ENCODE measurements at regions not wholly inside any gene's neighbourhood (a gene's known extent, or its start where the extent isn't known, plus 50 kb on each side); places are given as distances from the start of the nearest gene placed in this dataset.

DNA sequence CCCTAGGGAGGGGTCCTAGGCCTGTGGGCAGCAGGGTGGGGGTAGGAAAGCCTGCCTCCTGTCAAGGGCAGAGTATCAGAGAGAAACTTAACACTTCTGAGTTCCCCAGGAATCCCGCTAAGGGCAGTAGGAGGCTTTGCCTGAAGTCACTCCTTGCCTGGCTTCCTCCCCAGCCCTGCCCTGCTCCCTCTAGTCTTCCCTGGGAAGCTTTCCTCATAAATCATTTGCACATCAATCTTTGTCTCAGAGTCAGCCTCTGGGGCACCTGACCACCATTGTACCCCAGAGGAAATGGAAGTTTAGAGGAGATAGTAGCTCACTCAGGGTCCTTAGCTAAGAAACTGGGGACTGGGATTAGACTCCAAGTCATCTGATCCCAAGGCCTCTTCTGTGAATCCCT is 129.4 kb upstream of the TLE3 start:
- in situ Hi-C loops (cut with HindIII; ENCODE audit: low pct_unique_long_range_greater_than_20kb, low sequenced_read_pairs): no loop called here
- no peak for DNase-seq (ENCODE audit: low read depth in 1 of 2, low spot score in 1 of 2)
- TF ChIP-seq JUND (IDR thresholded peaks at IDR 0.05; ENCODE audit: low read depth): no peak

DNA sequence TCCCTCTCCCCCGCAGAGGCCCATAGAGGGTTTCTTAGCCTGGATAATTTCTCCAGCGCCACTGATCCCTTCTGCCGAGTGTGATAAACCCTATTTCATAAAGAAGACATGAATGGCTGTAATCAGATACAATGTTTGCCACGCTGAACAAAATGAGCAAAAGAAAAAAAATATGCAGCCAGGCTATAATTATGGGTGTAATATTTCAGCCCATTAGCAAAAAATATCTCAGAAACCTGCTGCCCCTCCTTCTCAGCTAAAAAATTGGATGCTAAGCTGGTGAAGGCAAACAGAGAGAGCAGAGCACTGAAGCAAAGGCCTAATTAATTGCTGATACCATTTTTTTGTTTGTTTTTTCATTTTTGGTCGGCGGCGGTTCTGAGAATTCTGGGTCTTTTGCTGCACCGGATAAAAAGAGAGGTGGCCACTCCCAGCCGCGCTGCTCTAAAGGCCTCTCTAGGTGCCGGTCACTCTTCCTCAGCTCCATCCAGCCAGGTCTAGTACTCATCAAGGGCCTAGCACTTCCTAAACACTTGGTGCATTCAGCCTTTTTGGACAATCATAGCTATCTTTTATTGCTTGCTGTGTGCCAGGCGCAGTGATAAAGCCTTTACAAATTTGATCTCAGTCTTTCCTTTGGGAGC is 128.7 kb upstream of the TLE3 start:
- DNase-seq (ENCODE audit: low read depth in 1 of 2, low spot score in 1 of 2): no peak
- TF ChIP-seq JUND (IDR thresholded peaks at IDR 0.05; ENCODE audit: low read depth): no peak
- in situ Hi-C loops (cut with HindIII; ENCODE audit: low pct_unique_long_range_greater_than_20kb, low sequenced_read_pairs): no loop called here

DNA sequence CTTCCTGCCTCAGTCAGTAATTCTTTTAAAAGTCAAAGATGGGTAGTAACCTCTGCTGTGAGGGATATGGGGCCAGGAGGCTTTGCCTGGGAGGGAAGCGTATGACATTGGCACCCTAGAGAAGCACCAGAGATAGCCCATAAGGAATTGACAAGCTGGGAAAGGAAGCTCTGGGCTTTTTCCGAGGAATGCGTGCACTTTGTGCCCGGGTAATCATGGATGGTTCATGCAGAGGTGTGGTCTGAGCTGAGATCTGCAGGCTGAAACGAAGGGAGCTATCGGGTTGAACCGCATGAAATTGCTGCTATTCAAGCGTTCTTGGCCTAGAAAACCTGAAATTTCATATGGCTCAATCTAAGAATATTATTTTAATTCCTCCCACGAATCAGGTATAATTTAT is 127.7 kb upstream of the TLE3 start:
- no peak for DNase-seq (ENCODE audit: low read depth in 1 of 2, low spot score in 1 of 2)
- in situ Hi-C loops (cut with HindIII; ENCODE audit: low pct_unique_long_range_greater_than_20kb, low sequenced_read_pairs): no loop called here
- no peak for TF ChIP-seq JUND (IDR thresholded peaks at IDR 0.05; ENCODE audit: low read depth)

DNA sequence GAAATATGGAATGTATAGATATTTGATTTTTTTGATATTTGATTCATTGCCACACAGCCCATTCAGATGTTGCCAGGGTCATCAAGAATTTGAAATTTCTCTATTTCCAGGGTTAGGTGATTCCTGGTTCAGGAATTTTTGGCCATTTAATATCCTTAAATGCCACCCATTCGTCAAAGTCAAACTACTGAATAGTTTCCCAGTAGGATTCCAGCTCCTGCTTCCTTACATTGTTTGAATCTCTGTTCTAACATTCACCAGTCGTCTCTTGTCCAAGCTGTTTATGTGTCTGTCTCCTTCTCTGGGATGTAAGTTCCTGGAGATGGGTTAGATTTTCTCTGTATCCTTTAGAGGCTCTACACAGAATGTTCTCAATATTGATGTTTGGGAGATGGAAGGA is 124.9 kb upstream of the TLE3 start:
- no peak for DNase-seq (ENCODE audit: low read depth in 1 of 2, low spot score in 1 of 2)
- no peak for TF ChIP-seq JUND (IDR thresholded peaks at IDR 0.05; ENCODE audit: low read depth)
- in situ Hi-C loops (cut with HindIII; ENCODE audit: low pct_unique_long_range_greater_than_20kb, low sequenced_read_pairs): no loop called here

DNA sequence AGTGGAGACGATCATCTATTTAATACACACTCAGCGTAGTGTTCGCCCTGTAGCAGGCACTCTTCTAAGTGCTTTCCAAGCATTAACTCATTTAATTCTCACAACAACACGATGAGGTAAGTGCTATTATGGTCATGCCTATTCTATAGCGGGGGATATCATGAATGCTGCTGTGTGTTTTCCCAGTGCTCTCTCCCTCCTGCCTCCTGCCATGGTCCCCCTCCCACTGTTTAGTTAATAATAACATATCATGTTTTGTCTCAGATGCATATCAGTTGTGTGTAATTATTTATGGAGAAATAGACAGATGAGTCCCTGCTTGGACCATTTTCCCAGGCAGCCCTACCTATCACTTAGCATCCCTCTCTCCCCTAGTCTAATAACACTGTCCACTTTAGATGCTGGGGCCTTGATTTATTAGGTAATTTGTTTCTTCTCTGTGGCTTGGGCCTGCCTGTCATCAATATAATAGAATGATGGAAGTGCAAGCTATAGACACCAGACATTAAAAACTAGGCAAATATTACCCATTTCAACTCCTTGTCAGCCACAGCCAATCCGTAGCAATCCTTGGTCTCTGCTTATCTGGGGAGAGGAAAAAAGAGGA is 122.9 kb upstream of the TLE3 start:
- no peak for TF ChIP-seq JUND (IDR thresholded peaks at IDR 0.05; ENCODE audit: low read depth)
- in situ Hi-C loops (cut with HindIII; ENCODE audit: low pct_unique_long_range_greater_than_20kb, low sequenced_read_pairs): no loop called here
- DNase-seq (ENCODE audit: low read depth in 1 of 2, low spot score in 1 of 2): no peak

DNA sequence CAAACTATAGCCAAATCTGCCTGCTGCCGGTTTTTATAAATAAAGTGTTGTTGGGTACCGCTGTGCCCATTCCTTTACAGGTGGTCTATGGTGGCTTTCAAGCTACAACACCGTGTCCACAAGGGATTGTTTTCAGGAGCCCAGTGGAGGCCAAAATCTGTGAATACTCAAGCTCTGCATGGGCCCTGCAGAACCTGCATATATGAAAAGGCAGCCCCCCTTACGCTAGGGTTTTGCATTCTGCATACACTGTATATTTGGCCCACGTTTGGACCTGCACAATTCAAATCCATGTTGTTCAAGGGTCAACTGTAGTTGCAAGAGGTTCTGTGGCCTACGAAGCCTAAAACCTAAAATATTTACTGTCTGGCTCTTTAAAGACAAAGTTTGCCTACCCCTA is 122.2 kb upstream of the TLE3 start:
- in situ Hi-C loops (cut with HindIII; ENCODE audit: low pct_unique_long_range_greater_than_20kb, low sequenced_read_pairs): no loop called here
- no peak for DNase-seq (ENCODE audit: low read depth in 1 of 2, low spot score in 1 of 2)
- no peak for TF ChIP-seq JUND (IDR thresholded peaks at IDR 0.05; ENCODE audit: low read depth)

DNA sequence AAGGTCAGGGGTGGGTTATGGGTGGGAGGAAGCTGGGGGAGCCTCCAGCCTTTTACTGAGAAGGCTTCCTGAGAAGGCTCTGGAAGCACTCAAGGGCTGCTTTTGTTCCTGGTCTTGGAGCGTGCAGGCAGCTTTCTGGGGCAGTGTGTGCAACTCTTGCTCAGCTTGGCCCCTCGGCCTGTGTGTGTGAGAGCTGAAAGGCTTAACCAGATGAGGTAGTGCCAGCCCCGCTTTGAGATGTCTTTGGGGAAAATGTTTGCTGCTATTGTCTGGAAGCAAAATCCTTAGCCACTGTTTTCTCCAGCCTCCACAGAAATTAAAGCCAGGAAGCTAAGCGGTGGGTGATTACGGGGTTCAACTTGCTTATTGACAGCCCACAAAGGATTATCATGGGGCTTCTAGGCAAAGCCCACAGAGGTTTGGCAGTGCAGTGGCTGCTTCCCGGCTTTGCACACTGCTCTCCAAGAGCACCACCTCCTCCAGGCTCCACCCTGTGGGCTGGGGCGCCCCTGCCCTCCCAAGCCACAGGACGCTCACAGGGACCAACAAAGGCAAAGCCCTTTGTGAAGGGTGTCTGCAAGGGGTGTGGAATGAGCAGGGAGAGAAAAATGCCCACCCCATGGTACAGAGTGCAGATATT is 121.7 kb upstream of the TLE3 start:
- in situ Hi-C loops (cut with HindIII; ENCODE audit: low pct_unique_long_range_greater_than_20kb, low sequenced_read_pairs): no loop called here
- no peak for DNase-seq (ENCODE audit: low read depth in 1 of 2, low spot score in 1 of 2)
- no peak for TF ChIP-seq JUND (IDR thresholded peaks at IDR 0.05; ENCODE audit: low read depth)

DNA sequence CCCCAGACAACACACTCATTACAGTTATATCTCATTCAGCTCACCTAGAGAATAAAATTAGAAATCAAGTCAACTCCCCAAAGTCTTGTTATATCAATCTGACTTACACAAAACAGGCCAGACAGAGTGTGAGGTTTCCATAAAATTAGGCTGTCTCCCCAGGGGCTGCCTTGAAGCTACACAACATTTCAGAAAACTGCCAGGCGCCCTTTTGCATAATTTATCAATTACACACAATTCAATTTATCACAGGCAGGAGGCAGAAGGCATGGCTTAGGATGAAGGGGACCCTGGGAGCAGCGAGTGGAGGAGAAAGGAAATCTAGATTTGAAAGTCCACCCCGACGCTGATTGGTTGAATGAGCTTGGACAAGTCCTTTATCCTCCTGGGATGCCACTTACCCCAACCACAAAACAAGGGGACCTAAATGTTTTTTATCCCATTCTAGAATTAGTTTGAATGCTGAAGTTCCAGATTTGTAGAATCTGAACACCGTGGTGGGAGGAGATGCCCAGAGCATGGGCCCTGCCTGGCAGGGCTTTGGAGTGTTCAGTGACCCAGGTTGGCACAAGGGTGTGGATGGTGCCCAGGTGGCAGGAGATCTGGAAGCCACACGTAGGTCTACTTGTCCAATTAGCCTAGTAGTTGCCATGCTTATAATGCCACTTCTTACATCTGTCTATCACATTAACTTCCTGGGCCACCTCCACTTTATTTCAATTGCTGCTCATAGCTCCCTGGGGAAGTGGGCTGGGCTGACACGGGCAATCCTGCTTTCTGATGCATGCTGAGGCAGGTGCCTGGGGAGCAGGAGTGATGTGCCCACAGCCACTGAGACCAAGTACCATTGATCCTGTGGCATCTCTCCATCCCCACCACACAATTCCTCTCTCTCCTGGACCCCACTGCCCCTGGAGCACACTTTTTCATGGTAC is 119.8 kb upstream of the TLE3 start:
- in situ Hi-C loops (cut with HindIII; ENCODE audit: low pct_unique_long_range_greater_than_20kb, low sequenced_read_pairs): no loop called here
- no peak for DNase-seq (ENCODE audit: low read depth in 1 of 2, low spot score in 1 of 2)
- TF ChIP-seq JUND (IDR thresholded peaks at IDR 0.05; ENCODE audit: low read depth): no peak

DNA sequence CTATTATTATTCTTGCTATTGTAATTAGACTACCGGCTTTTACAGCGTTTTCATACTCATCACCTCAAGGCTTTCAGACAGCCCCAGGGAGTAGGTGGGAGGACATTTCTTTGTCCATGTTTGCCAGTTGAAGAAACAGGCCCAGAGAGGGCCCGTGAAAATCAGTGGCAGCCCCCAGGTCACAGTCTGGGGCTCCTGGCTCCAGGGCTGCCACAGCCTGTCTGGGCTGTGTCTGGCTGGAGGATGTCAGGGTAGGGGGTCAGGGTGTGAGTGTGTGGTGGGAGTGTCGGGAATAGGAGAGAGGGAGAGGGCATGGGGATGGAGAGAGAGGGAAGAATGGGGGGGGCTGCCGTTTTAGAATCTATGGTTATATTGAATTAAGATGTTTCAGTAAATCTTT is 118.2 kb upstream of the TLE3 start:
- DNase-seq (ENCODE audit: low read depth in 1 of 2, low spot score in 1 of 2): no peak
- in situ Hi-C loops (cut with HindIII; ENCODE audit: low pct_unique_long_range_greater_than_20kb, low sequenced_read_pairs): no loop called here
- TF ChIP-seq JUND (IDR thresholded peaks at IDR 0.05; ENCODE audit: low read depth): no peak

DNA sequence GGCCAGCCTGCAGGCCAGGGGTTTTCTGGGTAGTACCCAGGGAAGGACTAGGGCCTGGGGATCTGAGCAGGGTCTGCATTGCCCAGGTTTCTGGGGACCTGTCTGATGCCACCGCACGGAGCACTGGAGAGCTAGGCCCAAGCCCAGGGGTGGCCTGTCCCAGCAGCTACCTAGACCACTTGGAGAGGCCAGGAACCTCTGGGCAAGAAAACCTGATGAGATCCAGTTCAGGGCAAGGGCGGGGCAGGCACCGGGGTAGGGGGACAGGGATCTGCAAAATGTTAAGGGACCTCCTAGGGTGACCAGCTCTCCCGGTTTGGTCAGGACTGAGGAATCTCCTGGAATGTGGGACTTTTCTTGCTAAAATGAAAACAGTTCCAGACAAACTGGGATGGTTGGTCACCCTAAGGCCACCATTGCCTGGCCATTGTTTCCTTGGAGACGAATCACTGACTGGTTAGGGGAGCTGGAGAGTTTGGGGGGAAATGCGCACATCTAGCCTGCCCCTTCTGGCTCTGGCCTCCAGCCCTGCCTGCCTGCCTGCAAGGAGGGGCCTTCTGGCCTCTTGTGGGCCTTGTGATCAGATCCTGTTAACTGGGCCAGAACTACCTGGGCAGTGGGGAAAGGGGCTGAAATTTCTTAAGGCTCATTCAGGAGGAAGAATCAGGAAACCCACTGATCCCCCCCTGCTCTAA is 117.4 kb upstream of the TLE3 start:
- no peak for TF ChIP-seq JUND (IDR thresholded peaks at IDR 0.05; ENCODE audit: low read depth)
- no peak for DNase-seq (ENCODE audit: low read depth in 1 of 2, low spot score in 1 of 2)
- in situ Hi-C loops (cut with HindIII; ENCODE audit: low pct_unique_long_range_greater_than_20kb, low sequenced_read_pairs): no loop called here

DNA sequence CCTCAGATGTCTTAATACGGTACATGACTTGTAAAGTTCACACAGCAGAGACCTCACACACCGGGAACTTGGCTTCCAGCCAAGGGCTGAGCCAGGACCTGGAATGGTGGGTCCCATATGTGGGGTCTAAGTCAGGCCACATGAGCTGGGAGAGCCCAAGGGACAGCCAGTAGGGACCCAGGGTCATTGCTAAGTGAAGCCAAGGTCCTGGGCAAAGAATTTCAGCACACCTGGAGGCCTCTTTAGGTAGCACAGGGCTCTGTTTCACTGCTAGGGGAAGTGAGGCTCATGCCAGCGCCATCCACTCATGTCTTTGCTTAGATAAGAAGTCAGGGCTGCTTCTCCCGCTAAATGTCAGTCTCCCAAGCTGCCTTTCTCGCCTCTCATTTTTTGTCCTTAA is 116.6 kb upstream of the TLE3 start:
- no peak for TF ChIP-seq JUND (IDR thresholded peaks at IDR 0.05; ENCODE audit: low read depth)

DNA sequence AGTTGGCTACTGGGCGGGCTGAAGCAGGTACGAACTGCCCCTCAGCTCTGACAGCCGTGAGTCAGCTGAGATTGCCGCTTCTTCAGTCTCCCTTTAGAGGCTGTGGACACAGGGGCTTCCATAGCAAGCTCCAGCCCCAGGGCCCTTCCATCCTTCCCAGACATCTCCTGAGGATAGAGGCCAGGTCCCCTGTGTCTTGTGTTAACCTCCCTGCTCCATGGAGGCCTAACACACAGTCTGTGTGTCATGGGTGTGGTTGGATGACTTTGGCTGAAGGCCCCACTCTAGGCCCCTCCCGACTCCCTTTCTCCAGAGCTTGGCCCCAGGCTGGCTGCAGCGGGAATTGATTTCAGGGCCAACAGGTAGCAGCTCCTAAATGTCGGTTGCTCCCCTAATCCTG is 116.1 kb upstream of the TLE3 start:
- TF ChIP-seq JUND (IDR thresholded peaks at IDR 0.05; ENCODE audit: low read depth): no peak
- in situ Hi-C loops (cut with HindIII; ENCODE audit: low pct_unique_long_range_greater_than_20kb, low sequenced_read_pairs): no loop called here
- no peak for DNase-seq (ENCODE audit: low read depth in 1 of 2, low spot score in 1 of 2)

More for the DNA sequence above, 116.6 kb upstream of the TLE3 start:
- in situ Hi-C loops (cut with HindIII; ENCODE audit: low pct_unique_long_range_greater_than_20kb, low sequenced_read_pairs): no loop called here
- no peak for DNase-seq (ENCODE audit: low read depth in 1 of 2, low spot score in 1 of 2)
